Tibial artery (tissue), 4 donors: ENCODE measurements at regions not wholly inside any gene's neighbourhood (a gene's known extent, or its start where the extent isn't known, plus 50 kb on each side); places are given as distances from the start of the nearest gene placed in this dataset.

Experiments
- DNase-seq, 2 donors: peaks; one replicate each; pipeline ENCODE4 v3.0.0-alpha.2; 2019
- H3K27ac ChIP-seq, 2 donors: fragments of 200-600 bp; sonication (generic) in 1 of 2; 1 replicate in 1 of 2; 2 replicates in 1 of 2; pipeline ENCODE4 v1.5.1; 2018 to 2019; ENCODE audit warnings: mild to moderate bottlenecking in 1 of 2
- H3K27me3 ChIP-seq, 2 donors: fragments of 200-600 bp; sonication (generic) in 1 of 2; one replicate each; pipeline versions ENCODE4 v1.5.1 to v1.6.0; 2016 to 2019
- H3K36me3 ChIP-seq, 3 donors: fragments of 200-600 bp; sonication (generic) in 2 of 3; one replicate each; pipeline ENCODE4 v1.5.1; 2016 to 2019; ENCODE audit warnings: mild to moderate bottlenecking in 2 of 3
- H3K4me1 ChIP-seq, 4 donors: fragments of 200-600 bp; sonication (generic) in 2 of 4; 1 replicate in 3 of 4; 2 replicates in 1 of 4; pipeline ENCODE4 v1.5.1; 2016 to 2019
- H3K4me3 ChIP-seq, 2 donors: fragments of 200-600 bp; sonication (generic) in 1 of 2; 1 replicate in 1 of 2; 2 replicates in 1 of 2; pipeline ENCODE4 v1.5.1; 2018 to 2019; ENCODE audit warnings: mild to moderate bottlenecking in 2 of 2
- H3K9me3 ChIP-seq, 3 donors: fragments of 200-600 bp; sonication (generic) in 1 of 3; one replicate each; pipeline ENCODE4 v1.5.1; 2016 to 2019
- CTCF ChIP-seq, 2 experiments: fragments of 200-600 bp in 1 of 2; fragments of 450-650 bp in 1 of 2; IDR thresholded peaks; one replicate each; pipeline ENCODE4 v1.5.1; 2017 to 2019; ENCODE audit warnings: antibody characterized with exemption in 2 of 2, mild to moderate bottlenecking in 1 of 2, moderate library complexity in 1 of 2
- intact Hi-C: fragments of 100-400 bp; cut with DNase I; formaldehyde crosslinking; loops from one replicate; pipeline ENCODE4 v1.15.0; 2023; ENCODE audit warnings: low total_unique reads

DNA sequence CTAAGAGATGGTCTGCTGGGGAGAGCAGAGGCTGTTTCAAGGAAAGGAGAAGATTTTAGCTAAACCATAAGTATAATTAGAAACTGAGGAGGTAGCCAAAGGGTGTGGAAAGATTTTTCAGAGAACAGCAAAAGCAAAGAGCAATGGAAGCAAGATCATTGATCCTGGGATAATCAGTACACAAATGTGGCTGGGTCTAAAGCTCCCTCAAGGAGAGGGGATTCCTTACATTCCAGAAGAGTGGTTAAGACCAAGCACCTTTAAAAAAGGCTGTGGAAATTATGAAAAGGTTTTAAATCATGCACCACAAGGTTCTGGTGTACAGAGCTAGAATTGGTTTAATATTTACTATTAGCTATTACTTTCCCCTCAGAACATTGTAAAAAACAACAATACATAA is 246.0 kb upstream of the UBE2E3 start:
- no peak for TF ChIP-seq CTCF (IDR thresholded peaks at IDR 0.05)
- H3K9me3 ChIP-seq: no peaks in the 10 kb centered on the region
- H3K36me3 ChIP-seq: no peaks in the 10 kb centered on the region
- intact Hi-C loops: no loop called here
- H3K27ac ChIP-seq: no peak overlapping the region
- no peaks in the 10 kb centered on the region for H3K4me1 ChIP-seq
- no peak for DNase-seq
- no peaks in the 10 kb centered on the region for H3K27me3 ChIP-seq
- no peak overlapping the region for H3K4me3 ChIP-seq

DNA sequence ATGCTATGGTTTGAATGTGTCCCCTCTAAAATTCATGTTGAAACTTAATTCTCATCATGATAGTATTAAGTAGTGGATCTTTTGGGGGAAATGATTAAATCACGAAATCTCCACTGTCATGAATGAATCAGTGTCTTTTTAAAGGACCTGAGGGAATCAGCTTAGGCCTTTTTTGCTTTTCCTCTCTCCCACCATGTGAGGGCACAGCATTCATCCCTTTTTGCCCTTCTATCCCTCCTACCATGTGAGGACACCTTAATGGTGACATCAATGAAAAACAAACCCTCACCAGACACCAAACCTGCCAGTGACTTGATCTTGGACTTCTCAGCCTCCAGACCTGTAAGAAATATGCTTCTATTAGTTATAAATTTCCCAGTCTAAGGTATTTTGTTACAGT is 247.1 kb upstream of the UBE2E3 start:
- no peak for TF ChIP-seq CTCF (IDR thresholded peaks at IDR 0.05)
- H3K27me3 ChIP-seq: no peaks in the 10 kb centered on the region
- no peaks in the 10 kb centered on the region for H3K36me3 ChIP-seq
- no peak overlapping the region for H3K4me3 ChIP-seq
- H3K27ac ChIP-seq: no peak overlapping the region
- H3K9me3 ChIP-seq: no peaks in the 10 kb centered on the region
- intact Hi-C loops: no loop called here
- no peaks in the 10 kb centered on the region for H3K4me1 ChIP-seq
- DNase-seq: no peak

DNA sequence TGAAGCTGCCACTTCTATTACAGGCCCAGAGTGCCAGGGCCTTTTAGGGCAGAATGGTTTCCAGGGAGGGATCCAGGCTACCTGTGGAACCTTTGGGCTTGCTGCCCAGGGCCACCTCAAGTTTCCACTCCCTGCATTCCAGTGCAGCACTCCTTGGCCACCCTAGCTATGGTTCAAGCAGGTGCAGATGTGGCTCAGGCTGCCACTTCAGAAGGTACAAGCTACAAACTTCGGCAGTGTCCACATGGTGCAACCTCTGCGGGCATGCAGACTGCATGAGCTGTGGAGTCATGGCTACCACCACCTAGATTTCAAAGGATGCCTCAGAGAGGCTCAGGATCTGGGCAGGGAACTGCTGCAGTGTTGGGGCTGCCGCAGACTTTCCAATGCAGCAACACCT is 248.1 kb upstream of the UBE2E3 start:
- Histone ChIP-seq H3K36me3 (no peaks in the 10 kb centered on the region), H3K27me3 (no peaks in the 10 kb centered on the region), H3K4me3 (no peak overlapping the region), H3K4me1 (no peaks in the 10 kb centered on the region), H3K9me3 (no peaks in the 10 kb centered on the region), H3K27ac (no peak overlapping the region)
- DNase-seq: no peak
- intact Hi-C loops: no loop called here
- no peak for TF ChIP-seq CTCF (IDR thresholded peaks at IDR 0.05)

GRCh38 chr2:180730976-180731375 is 249.4 kb upstream of the UBE2E3 start:
- no peaks in the 10 kb centered on the region for H3K4me1 ChIP-seq
- intact Hi-C loops: no loop called here
- no peak overlapping the region for H3K27ac ChIP-seq
- no peak overlapping the region for H3K4me3 ChIP-seq
- TF ChIP-seq CTCF (IDR thresholded peaks at IDR 0.05): no peak
- no peak for DNase-seq
- H3K27me3 ChIP-seq: no peaks in the 10 kb centered on the region
- H3K9me3 ChIP-seq: no peaks in the 10 kb centered on the region
- H3K36me3 ChIP-seq: no peaks in the 10 kb centered on the region

DNA sequence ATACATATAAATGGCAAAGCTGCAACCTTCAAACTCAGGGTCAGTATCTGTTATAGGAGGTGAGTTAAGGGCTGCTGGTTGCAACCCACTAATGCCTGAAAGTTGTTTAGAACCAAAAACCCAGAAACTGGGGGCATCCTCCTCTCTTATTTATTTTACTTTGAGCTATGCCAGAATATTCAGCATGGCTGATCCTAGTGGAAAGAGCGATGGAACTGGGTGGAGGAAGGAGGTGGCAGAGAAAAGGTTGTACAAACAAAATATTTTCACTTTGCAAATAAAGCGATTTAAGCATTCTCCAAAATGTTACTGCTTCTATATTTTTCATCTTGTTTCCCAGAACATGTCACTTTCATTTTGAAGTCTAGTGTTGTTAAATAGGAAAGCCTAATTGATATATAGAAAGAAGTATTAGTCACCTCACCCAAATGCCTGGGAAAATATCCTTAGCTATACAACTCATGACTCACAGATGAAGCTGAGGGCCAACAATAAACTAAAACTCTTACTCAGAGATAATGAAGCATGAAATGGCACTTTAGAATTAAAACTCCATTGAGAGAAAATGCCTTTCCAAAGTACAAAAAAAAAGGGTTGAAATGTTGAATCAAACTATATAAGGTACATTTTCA is 251.4 kb upstream of the UBE2E3 start:
- no peak overlapping the region for H3K4me3 ChIP-seq
- no peaks in the 10 kb centered on the region for H3K36me3 ChIP-seq
- intact Hi-C loops: no loop called here
- TF ChIP-seq CTCF (IDR thresholded peaks at IDR 0.05): no peak
- H3K9me3 ChIP-seq: no peaks in the 10 kb centered on the region
- H3K27me3 ChIP-seq: no peaks in the 10 kb centered on the region
- H3K4me1 ChIP-seq: no peaks in the 10 kb centered on the region
- no peak for DNase-seq
- H3K27ac ChIP-seq: no peak overlapping the region

DNA sequence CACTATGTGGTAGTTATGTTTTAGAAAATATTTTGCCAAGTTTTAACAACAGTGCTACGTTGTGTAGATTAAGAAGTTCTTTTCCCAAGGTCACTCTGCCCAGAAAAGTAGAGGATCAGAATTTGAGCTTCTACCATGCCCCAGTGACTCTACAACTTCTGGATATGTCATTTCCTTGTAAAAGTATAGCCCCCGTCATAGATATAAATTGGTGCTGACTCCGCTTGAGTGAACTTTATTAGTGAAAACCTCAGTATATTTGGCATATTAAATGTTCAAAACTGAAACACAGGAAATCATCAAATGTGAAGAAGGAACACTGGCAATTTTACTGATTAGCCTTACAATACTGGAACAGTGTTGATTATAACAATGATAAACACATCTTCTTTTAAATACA is 256.7 kb upstream of the UBE2E3 start:
- Histone ChIP-seq H3K4me3 (no peak overlapping the region), H3K27me3 (no peaks in the 10 kb centered on the region), H3K4me1 (peaks cover 0 to 12% (median 0%) of the 10 kb centered on the region in 4 donors), H3K9me3 (no peaks in the 10 kb centered on the region), H3K27ac (no peak overlapping the region), H3K36me3 (no peaks in the 10 kb centered on the region)
- DNase-seq: no peak
- intact Hi-C loops: no loop called here
- TF ChIP-seq CTCF (IDR thresholded peaks at IDR 0.05): no peak
